CD14-positive monocyte (primary cell): ENCODE measurements at regions not wholly inside any gene's neighbourhood (a gene's known extent, or its start where the extent isn't known, plus 50 kb on each side); places are given as distances from the start of the nearest gene placed in this dataset.

ENCODE experiments used
- DNase-seq, 3 donors: peaks; one replicate each; pipeline ENCODE4 v3.0.0-alpha.2; 2011 to 2022
- H2AFZ ChIP-seq: 2 replicates; pipeline ENCODE4 v1.6.0; 2012; ENCODE audit warnings: mild to moderate bottlenecking, low read depth, low read length, inconsistent platforms; ENCODE audit not compliant: insufficient read depth, poor library complexity, severe bottlenecking
- H3K27ac ChIP-seq, 2 donors: 1 replicate in 1 of 2; 2 replicates in 1 of 2; pipeline ENCODE4 v1.5.1; 2012 to 2013; ENCODE audit warnings: low read length in 2 of 2, control low read depth in 1 of 2, inconsistent platforms in 1 of 2, low read depth in 1 of 2, mild to moderate bottlenecking in 1 of 2
- H3K27me3 ChIP-seq, 2 donors: one replicate each; pipeline versions ENCODE4 v1.6.0 to v1.6.1; 2011 to 2013; ENCODE audit warnings: low read length in 2 of 2; ENCODE audit not compliant: control insufficient read depth in 2 of 2, insufficient read depth in 2 of 2
- H3K36me3 ChIP-seq, 2 donors: replicated peaks in 1 of 2; 1 replicate in 1 of 2; 2 replicates in 1 of 2; pipeline versions ENCODE4 v1.5.1 to v1.6.1; 2012 to 2013; ENCODE audit warnings: low read length in 2 of 2, control low read depth in 1 of 2, inconsistent platforms in 1 of 2, mild to moderate bottlenecking in 1 of 2; ENCODE audit not compliant: insufficient read depth in 2 of 2, control insufficient read depth in 1 of 2
- H3K4me1 ChIP-seq, 2 donors: 1 replicate in 1 of 2; 2 replicates in 1 of 2; pipeline versions ENCODE4 v1.5.1 to v1.6.1; 2012 to 2013; ENCODE audit warnings: low read length in 2 of 2, control low read depth in 1 of 2, inconsistent platforms in 1 of 2, mild to moderate bottlenecking in 1 of 2, moderate library complexity in 1 of 2; ENCODE audit not compliant: insufficient read depth in 2 of 2, control insufficient read depth in 1 of 2
- H3K4me2 ChIP-seq: replicated peaks from 2 replicates; pipeline ENCODE3; 2012; ENCODE audit warnings: low read length, moderate library complexity, mild to moderate bottlenecking; ENCODE audit not compliant: poor library complexity, severe bottlenecking; ENCODE audit errors: extremely low read depth
- H3K4me3 ChIP-seq, 3 experiments: fragments of 200-600 bp in 1 of 3; sonication (generic) in 1 of 3; replicated peaks in 1 of 3; 1 replicate in 2 of 3; 2 replicates in 1 of 3; pipeline ENCODE4 v1.5.1; 2011 to 2013; ENCODE audit warnings: low read length in 3 of 3, mild to moderate bottlenecking in 3 of 3, control low read depth in 2 of 3, low read depth in 2 of 3, inconsistent platforms in 1 of 3, moderate library complexity in 1 of 3
- H3K79me2 ChIP-seq: 2 replicates; pipeline ENCODE4 v1.6.0; 2012; ENCODE audit warnings: mild to moderate bottlenecking, control low read depth, inconsistent platforms, low read length, moderate library complexity; ENCODE audit not compliant: insufficient read depth
- H3K9ac ChIP-seq: 2 replicates; pipeline ENCODE4 v1.6.0; 2017; ENCODE audit warnings: low read length, mild to moderate bottlenecking; ENCODE audit not compliant: insufficient read depth, poor library complexity, severe bottlenecking
- H3K9me3 ChIP-seq, 2 donors: replicated peaks in 1 of 2; 1 replicate in 1 of 2; 2 replicates in 1 of 2; pipeline versions ENCODE4 v1.5.1 to v1.6.1; 2012 to 2013; ENCODE audit warnings: low read length in 2 of 2, control low read depth in 1 of 2; ENCODE audit not compliant: control insufficient read depth in 1 of 2, insufficient read depth in 1 of 2
- H4K20me1 ChIP-seq: 2 replicates; pipeline ENCODE4 v1.6.0; 2012; ENCODE audit warnings: mild to moderate bottlenecking, low read length, control low read depth, moderate library complexity; ENCODE audit not compliant: insufficient read depth
- H3K27ac Mint-ChIP-seq, 7 donors: one replicate each; pipeline ENCODE4 v1.8.0; 2020; ENCODE audit warnings: mild to moderate bottlenecking in 7 of 7, mixed read lengths in 7 of 7, moderate library complexity in 6 of 7, inconsistent platforms in 2 of 7
- H3K27me3 Mint-ChIP-seq, 3 donors: one replicate each; pipeline ENCODE4 v1.8.0; 2021 to 2022; ENCODE audit warnings: low read depth in 3 of 3, mild to moderate bottlenecking in 3 of 3, mixed read lengths in 3 of 3, moderate library complexity in 3 of 3, inconsistent platforms in 1 of 3
- H3K36me3 Mint-ChIP-seq, 2 donors: one replicate each; pipeline ENCODE4 v1.8.0; 2020; ENCODE audit warnings: mixed read lengths in 2 of 2, inconsistent platforms in 1 of 2, mild to moderate bottlenecking in 1 of 2
- H3K4me1 Mint-ChIP-seq: one replicate; pipeline ENCODE4 v1.8.0; 2020; ENCODE audit warnings: mild to moderate bottlenecking, mixed read lengths
- H3K4me3 Mint-ChIP-seq, 2 donors: one replicate each; pipeline ENCODE4 v1.8.0; 2020; ENCODE audit warnings: mild to moderate bottlenecking in 2 of 2, mixed read lengths in 2 of 2, moderate library complexity in 1 of 2
- H3K9me3 Mint-ChIP-seq, 7 donors: one replicate each; pipeline ENCODE4 v1.8.0; 2020 to 2022; ENCODE audit warnings: mixed read lengths in 7 of 7, mild to moderate bottlenecking in 6 of 7, moderate library complexity in 6 of 7, inconsistent platforms in 2 of 7
- WGBS: methylation state at CpG from one replicate; pipeline ENCODE4 v1.1.5; 2013; ENCODE audit warnings: missing lambda C conversion rate; ENCODE audit not compliant: insufficient coverage; 5-methylcytosine and 5-hydroxymethylcytosine counted together
- intact Hi-C, 2 donors: fragments of 100-400 bp; cut with micrococcal nuclease; formaldehyde crosslinking; loops; one replicate each; pipeline versions ENCODE4 v1.15.0 to v1.15.1; 2023
- TF ChIP-seq, protein P1 (sequence below): fragments of 200-600 bp; IDR thresholded peaks from one replicate; pipeline ENCODE4 v1.8.0; 2022; ENCODE audit warnings: antibody characterized with exemption, mild to moderate bottlenecking

DNA sequence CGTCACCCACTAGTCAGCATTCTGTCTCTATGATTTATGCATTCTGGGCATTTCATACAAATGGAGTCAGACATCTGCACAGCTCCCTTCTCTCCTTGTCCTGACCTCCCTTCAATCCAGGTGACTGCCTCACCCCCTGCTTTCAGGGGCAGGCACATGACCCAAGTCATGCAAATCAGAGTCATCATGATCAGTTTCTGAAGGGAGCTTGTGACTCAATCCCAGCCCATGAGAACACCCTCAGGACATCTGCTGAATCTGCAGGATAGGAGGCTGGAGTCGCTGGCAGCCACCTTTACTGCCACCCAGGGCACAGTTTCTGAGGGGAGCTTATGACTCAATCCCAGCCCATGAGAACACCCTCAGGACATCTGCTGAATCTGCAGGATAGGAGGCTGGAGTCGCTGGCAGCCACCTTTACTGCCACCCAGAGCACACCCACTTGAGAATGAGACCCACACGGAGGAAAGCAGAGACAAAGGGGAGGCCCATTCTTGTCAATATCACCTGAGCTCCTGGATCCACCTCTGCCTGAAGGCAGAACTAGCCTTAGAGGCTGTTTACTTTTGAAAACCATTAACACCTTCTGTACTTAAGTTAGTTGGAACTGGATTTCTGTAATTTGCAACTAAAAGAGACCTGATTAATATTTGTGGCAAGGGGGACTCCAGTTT, 62.3 kb upstream of the SLC25A33 start:
- Mint-ChIP-seq H3K9me3 (peaks cover 0 to 2% (median 0%) of the 10 kb centered on the region in 7 donors), H3K27ac (no peak overlapping the region), H3K36me3 (no peaks in the 10 kb centered on the region), H3K27me3 (peaks cover 8 to 11% (median 9%) of the 10 kb centered on the region in 3 donors), H3K4me1 (no peaks in the 10 kb centered on the region), H3K4me3 (peak overlapping the region in 1 of 2 donors; percentile 24)
- intact Hi-C loops = no loop called here
- Histone ChIP-seq H3K9me3 (no peaks in the 10 kb centered on the region), H4K20me1 (no peaks in the 10 kb centered on the region), H2AFZ (no peak overlapping the region), H3K36me3 (no peaks in the 10 kb centered on the region), H3K4me2 (no peak overlapping the region), H3K4me1 (no peaks in the 10 kb centered on the region), H3K27ac (no peak overlapping the region), H3K4me3 (no peak overlapping the region), H3K27me3 (peaks cover 0 to 5% of the 10 kb centered on the region in 2 donors), H3K79me2 (no peaks in the 10 kb centered on the region), H3K9ac (no peak overlapping the region)
- 69% methylated on average over 1 of the region's 4 CpGs for WGBS
- no peak for DNase-seq
- TF ChIP-seq, protein P1, sequence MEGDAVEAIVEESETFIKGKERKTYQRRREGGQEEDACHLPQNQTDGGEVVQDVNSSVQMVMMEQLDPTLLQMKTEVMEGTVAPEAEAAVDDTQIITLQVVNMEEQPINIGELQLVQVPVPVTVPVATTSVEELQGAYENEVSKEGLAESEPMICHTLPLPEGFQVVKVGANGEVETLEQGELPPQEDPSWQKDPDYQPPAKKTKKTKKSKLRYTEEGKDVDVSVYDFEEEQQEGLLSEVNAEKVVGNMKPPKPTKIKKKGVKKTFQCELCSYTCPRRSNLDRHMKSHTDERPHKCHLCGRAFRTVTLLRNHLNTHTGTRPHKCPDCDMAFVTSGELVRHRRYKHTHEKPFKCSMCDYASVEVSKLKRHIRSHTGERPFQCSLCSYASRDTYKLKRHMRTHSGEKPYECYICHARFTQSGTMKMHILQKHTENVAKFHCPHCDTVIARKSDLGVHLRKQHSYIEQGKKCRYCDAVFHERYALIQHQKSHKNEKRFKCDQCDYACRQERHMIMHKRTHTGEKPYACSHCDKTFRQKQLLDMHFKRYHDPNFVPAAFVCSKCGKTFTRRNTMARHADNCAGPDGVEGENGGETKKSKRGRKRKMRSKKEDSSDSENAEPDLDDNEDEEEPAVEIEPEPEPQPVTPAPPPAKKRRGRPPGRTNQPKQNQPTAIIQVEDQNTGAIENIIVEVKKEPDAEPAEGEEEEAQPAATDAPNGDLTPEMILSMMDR = no peak

DNA sequence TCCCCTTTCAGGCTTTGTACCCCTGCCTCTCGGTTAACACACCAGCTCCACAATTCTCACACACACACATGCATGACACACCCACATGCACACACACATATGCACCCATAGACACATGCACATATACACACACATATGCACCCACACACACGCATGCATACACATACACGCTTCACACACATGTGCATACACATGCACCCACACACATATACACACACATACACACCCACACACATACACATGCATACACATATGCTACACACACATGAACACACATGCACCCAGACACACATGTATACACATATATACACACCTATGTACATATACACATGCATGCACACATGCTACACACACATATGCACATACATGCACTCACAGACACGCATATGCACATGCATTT, 61.7 kb upstream of the SLC25A33 start:
- DNase-seq = no peak
- Histone ChIP-seq H3K79me2 (no peaks in the 10 kb centered on the region), H3K27me3 (peaks cover 0 to 5% of the 10 kb centered on the region in 2 donors), H3K9ac (no peak overlapping the region), H4K20me1 (no peaks in the 10 kb centered on the region), H3K9me3 (no peaks in the 10 kb centered on the region), H2AFZ (no peak overlapping the region), H3K4me3 (no peak overlapping the region), H3K4me2 (no peak overlapping the region), H3K36me3 (no peaks in the 10 kb centered on the region), H3K4me1 (no peaks in the 10 kb centered on the region), H3K27ac (no peak overlapping the region)
- no peak overlapping the region for H3K27ac Mint-ChIP-seq
- intact Hi-C loops = no loop called here
- no peaks in the 10 kb centered on the region for H3K4me1 Mint-ChIP-seq
- H3K27me3 Mint-ChIP-seq = peaks cover 6 to 11% (median 9%) of the 10 kb centered on the region in 3 donors
- no peaks in the 10 kb centered on the region for H3K36me3 Mint-ChIP-seq
- peaks cover 0 to 2% (median 0%) of the 10 kb centered on the region in 7 donors for H3K9me3 Mint-ChIP-seq
- 95% methylated on average over 4 of the region's 4 CpGs for WGBS
- H3K4me3 Mint-ChIP-seq = no peak overlapping the region
- TF ChIP-seq, protein P1 = no peak
